AG09309 (cell line): ENCODE measurements at regions not wholly inside any gene's neighbourhood (a gene's known extent, or its start where the extent isn't known, plus 50 kb on each side); places are given as distances from the start of the nearest gene placed in this dataset.

Experiments
- DNase-seq: peaks from one replicate; pipeline ENCODE4 v3.0.0-alpha.2; 2010; ENCODE audit warnings: low read depth
- H3K4me3 ChIP-seq: 2 replicates; pipeline ENCODE4 v1.5.1; 2011; ENCODE audit warnings: mild to moderate bottlenecking, low read depth, low read length, moderate library complexity; ENCODE audit not compliant: control insufficient read depth
- TF ChIP-seq, protein P1 (sequence below): IDR thresholded peaks from 2 replicates; pipeline ENCODE4 v1.5.1; 2011; ENCODE audit warnings: mild to moderate bottlenecking, low read depth, low read length, inconsistent platforms; ENCODE audit not compliant: insufficient read depth, control insufficient read depth; ENCODE audit errors: missing control alignments

DNA sequence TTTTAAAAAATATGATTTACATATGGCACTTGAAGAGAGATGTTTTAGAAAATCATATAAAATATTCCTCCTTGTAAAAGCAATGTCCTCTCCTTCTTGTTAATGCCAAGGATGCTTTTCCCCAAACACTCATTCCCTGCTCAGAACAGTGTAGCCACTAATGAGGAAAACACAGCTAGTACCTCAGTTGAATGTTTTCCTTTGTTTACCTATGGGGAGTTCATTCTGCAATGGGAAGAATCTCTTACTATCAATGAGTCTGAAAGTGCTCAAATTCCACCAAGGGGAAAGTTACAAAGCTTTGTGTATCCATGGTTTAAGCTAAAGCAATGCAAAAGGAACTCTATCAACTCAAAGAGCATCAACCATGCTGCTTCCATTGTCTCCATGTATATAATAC, 221.9 kb upstream of the ADGRL2 start:
- H3K4me3 ChIP-seq, result no peak overlapping the region

DNA sequence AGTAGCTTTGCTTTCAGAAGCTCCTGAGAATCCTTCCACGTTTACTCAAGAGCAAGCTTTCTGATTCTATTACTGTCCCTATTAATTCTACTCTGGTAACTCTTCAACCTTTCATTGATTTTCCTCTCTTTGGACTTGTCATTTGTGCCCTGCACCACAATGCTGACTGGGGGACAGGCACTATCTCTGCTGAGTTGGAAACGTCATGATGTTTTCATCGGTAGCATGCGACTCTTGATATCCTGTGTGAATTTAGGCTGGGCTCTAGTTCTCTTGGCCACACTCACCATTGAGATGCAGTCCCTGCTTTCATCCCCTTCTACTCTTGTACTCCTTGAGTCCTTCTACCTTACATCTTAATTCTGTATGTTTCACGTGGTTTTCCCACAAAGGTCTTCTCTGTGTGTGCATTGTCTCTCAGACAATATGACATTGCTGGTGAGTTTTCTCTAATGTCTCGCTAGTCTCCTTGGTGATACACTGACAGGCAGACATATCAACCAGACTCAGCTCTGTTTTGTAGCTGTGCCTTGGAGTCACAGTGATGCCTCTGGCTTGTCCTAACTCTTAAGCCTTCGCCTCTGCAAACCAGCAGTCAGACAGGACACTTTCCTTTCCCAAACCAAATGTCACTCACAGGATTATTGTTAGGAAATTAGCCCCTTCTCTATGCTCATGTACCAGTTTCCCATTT, 223.6 kb upstream of the ADGRL2 start:
- H3K4me3 ChIP-seq, result no peak overlapping the region
- TF ChIP-seq, protein P1, sequence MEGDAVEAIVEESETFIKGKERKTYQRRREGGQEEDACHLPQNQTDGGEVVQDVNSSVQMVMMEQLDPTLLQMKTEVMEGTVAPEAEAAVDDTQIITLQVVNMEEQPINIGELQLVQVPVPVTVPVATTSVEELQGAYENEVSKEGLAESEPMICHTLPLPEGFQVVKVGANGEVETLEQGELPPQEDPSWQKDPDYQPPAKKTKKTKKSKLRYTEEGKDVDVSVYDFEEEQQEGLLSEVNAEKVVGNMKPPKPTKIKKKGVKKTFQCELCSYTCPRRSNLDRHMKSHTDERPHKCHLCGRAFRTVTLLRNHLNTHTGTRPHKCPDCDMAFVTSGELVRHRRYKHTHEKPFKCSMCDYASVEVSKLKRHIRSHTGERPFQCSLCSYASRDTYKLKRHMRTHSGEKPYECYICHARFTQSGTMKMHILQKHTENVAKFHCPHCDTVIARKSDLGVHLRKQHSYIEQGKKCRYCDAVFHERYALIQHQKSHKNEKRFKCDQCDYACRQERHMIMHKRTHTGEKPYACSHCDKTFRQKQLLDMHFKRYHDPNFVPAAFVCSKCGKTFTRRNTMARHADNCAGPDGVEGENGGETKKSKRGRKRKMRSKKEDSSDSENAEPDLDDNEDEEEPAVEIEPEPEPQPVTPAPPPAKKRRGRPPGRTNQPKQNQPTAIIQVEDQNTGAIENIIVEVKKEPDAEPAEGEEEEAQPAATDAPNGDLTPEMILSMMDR, result no peak
- DNase-seq, result no peak

More for the DNA sequence above, 221.9 kb upstream of the ADGRL2 start:
- no peak for DNase-seq
- TF ChIP-seq, protein P1, result no peak

DNA sequence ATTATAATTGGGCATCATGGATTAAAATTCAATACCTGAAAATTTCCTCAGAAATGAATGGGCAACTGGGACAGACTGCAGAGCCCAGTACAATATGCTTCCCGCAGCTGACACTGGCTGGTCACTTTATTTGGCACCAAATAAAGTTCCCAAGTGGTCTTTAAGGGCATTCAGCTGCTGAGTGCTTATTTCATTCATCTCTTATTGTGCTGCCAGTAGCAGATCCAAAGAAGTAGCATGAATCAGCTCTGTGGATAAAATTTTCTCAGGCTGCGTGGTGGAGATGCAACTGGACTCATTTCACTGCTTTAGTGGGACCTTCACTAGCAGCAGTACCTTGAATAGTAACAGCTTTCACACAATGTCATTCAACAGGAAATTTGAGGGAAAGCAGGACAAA, 226.3 kb upstream of the ADGRL2 start:
- no peak overlapping the region for H3K4me3 ChIP-seq
- TF ChIP-seq, protein P1, result no peak
- no peak for DNase-seq

DNA sequence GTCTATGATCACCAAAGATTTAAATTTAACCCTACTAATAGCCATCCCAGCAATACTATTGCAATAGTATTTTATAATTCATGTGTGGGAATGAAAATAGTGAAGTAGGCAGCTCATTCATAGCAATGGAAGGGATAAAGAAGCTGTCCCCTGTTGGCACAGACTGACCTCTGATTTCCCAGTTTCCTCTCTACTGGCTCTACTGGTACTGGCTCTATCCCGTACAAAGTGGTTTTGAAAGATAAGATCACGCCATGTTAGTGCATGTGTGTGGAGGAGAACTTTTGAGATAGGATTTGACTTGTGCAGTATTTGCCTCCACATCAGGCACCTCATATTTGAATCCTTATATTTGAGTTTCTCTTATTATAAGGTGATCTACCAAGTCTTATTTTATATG, 227.3 kb upstream of the ADGRL2 start:
- TF ChIP-seq, protein P1, result no peak
- no peak for DNase-seq
- H3K4me3 ChIP-seq, result no peak overlapping the region

DNA sequence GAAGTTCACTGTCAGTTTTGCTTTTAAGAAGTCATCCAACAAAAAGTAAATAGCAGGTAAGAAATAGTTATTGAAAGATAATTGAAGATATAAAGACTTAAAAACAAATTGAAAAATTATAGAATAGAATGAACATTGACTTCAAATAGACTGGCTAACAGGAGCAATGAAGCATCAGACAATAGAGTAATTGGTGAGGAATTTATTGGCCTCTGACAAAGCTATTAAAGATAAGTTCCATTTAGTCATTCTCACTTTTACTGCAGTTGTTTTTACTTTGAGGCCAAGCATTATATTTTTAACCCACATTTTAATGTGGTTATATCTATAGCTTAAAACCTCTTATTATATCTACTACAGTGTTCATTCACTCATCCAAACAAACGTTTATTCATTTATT, 228.8 kb upstream of the ADGRL2 start:
- no peak for DNase-seq
- TF ChIP-seq, protein P1, result no peak

DNA sequence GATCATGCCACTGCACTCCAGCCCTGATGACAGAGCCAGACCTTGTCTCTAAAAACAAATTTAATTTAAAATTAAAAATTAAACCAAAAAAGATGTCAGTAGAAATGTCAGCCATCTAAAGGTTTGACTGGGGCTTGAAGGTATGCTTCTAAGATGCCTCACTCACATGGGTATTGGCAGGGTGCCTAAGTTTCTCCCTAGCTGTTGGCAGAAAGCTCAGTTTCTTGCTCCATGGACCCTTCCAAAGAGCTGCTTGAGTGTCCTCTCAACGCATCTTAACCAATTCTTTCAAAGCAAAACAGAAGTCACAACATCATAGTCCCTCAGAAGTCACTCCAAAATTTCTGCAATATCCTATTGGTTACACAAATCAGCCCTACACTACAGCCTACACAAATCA, 231.0 kb upstream of the ADGRL2 start:
- TF ChIP-seq, protein P1, result no peak
- no peak for DNase-seq
- H3K4me3 ChIP-seq, result no peak overlapping the region

More for the DNA sequence above, 228.8 kb upstream of the ADGRL2 start:
- no peak overlapping the region for H3K4me3 ChIP-seq
